Gastrocnemius medialis (tissue), 4 donors: ENCODE measurements at regions not wholly inside any gene's neighbourhood (a gene's known extent, or its start where the extent isn't known, plus 50 kb on each side); places are given as distances from the start of the nearest gene placed in this dataset.
"Not testable (repeated sequence)": the region's sequence is repeated elsewhere in the genome, so short reads cannot be mapped to it uniquely, and the experiment has no call there.

Source experiments
- POLR2A ChIP-seq, 2 donors: fragments of 450-650 bp; IDR thresholded peaks; one replicate each; pipeline ENCODE4 v1.6.1; 2017; ENCODE audit warnings: antibody characterized with exemption in 2 of 2, mild to moderate bottlenecking in 2 of 2, moderate library complexity in 2 of 2
- TF ChIP-seq, protein P1 (sequence below), 5 experiments: fragments of 450-650 bp in 3 of 5; fragments of 200-600 bp in 2 of 5; sonication (generic) in 2 of 5; IDR thresholded peaks in 4 of 5; conservative IDR thresholded peaks in 1 of 5; 1 replicate in 4 of 5; 2 replicates in 1 of 5; pipeline ENCODE4 v1.5.1; 2016 to 2019; ENCODE audit warnings: antibody characterized with exemption in 5 of 5, mild to moderate bottlenecking in 3 of 5, moderate library complexity in 3 of 5

DNA sequence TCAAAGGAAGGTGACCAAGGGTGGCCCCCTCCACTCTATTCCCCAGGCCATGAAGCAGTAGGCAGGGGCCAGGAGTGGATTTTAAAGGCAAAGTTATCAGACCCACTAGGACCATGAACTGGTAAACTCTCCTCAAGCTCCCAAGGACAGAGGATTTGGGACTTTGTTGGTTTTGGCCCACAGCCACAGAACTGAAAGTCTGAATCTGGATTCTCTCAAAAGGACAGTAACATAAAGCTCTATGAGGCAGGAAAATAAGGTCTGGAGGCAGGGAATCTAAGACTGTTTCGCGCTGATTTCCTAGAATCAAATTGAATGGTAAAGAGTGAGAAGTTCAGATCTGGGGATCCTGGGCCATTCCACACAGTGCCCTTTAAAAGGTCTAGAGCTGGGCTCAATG is 91.3 kb upstream of the C2CD4B start:
- TF ChIP-seq, protein P1, sequence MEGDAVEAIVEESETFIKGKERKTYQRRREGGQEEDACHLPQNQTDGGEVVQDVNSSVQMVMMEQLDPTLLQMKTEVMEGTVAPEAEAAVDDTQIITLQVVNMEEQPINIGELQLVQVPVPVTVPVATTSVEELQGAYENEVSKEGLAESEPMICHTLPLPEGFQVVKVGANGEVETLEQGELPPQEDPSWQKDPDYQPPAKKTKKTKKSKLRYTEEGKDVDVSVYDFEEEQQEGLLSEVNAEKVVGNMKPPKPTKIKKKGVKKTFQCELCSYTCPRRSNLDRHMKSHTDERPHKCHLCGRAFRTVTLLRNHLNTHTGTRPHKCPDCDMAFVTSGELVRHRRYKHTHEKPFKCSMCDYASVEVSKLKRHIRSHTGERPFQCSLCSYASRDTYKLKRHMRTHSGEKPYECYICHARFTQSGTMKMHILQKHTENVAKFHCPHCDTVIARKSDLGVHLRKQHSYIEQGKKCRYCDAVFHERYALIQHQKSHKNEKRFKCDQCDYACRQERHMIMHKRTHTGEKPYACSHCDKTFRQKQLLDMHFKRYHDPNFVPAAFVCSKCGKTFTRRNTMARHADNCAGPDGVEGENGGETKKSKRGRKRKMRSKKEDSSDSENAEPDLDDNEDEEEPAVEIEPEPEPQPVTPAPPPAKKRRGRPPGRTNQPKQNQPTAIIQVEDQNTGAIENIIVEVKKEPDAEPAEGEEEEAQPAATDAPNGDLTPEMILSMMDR (IDR thresholded peaks at IDR 0.05 in 4 of 5, conservative IDR thresholded peaks at IDR 0.05 in 1 of 5): not testable (repeated sequence)
- not testable (repeated sequence) for TF ChIP-seq POLR2A (IDR thresholded peaks at IDR 0.05)
